ENCODE measurements at regions not wholly inside any gene's neighbourhood (a gene's known extent, or its start where the extent isn't known, plus 50 kb on each side); places are given as distances from the start of the nearest gene placed in this dataset.

- TF ChIP-seq CTCF (IDR thresholded peaks at IDR 0.05) = peak in 1 of 2 donors; percentile 32
- no peak for TF ChIP-seq POLR2A (IDR thresholded peaks at IDR 0.05)
- no peak for TF ChIP-seq POLR2AphosphoS5 (IDR thresholded peaks at IDR 0.05)
- no peak for TF ChIP-seq EP300 (IDR thresholded peaks at IDR 0.05)
Observed at GRCh38 chr12:114166362-114166761, 200.2 kb upstream of the RBM19 start.
